Activated CD4-positive, alpha-beta T cell treated with anti-CD3 and anti-CD28 coated beads, Interleukin-10, Interleukin-2, amounts not matched to agents 100 ng/mL and 50 ng/mL, durations not matched to agents 16 hours and 8 hours (primary cell): ENCODE measurements at regions not wholly inside any gene's neighbourhood (a gene's known extent, or its start where the extent isn't known, plus 50 kb on each side); places are given as distances from the start of the nearest gene placed in this dataset.
A peak's percentile ranks its signal among the peaks of the same experiment; 100 is the strongest.

Source experiments
- DNase-seq: peaks from one replicate; pipeline ENCODE4 v3.0.0-alpha.2; 2020

GRCh38 chr3:14273901-14274611 lies 95.4 kb downstream of the LSM3 start:
- peak; percentile 18 for DNase-seq

GRCh38 chr3:14274612-14274936 lies 96.0 kb downstream of the LSM3 start:
- DNase-seq = no peak

DNA sequence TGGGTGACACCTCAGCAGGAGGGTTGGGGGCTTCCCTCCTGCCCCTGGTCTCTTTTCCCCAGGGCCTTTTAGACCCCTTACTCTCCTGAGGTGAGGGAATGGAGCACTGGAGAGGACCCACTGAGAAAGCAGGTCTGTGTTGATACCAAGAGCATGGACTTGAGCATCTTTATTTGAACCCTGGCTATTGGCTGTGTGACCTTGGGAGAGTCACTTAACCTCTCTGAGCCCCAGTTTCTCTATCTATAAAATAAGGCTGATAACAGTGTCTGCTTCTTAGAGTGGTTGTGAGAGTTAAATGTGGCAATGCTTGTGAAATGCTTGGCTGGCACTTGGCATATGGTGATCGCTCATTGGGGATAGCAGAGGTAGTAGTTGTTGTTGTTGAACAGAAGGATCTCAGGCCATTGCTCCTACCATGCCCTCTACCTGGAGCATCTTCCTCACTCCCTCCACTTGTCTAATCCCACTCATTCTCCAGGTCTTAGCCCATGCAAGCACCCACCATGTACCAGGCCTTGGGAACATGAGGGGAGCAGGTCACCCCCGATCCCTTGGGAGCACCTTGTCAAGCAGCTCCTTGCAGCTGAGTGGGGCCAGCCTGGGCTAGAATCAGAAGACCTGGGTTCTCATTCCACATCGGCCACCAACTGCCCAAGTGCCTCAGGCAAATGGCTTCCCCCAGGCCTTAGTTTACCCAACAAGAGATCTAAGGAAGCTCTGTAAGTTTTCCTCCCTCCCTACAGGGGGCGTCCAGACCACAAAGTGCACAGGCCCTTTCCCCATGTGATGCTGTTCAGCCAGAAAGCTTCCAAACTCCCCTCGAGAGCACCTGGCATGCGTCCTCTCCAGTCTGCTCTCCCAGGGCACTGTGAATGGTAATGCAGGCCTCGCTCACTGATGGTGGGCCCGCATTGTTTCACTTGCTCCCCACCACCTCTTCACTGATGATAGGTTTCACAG lies 96.7 kb downstream of the LSM3 start:
- DNase-seq = peak; percentile 13

DNA sequence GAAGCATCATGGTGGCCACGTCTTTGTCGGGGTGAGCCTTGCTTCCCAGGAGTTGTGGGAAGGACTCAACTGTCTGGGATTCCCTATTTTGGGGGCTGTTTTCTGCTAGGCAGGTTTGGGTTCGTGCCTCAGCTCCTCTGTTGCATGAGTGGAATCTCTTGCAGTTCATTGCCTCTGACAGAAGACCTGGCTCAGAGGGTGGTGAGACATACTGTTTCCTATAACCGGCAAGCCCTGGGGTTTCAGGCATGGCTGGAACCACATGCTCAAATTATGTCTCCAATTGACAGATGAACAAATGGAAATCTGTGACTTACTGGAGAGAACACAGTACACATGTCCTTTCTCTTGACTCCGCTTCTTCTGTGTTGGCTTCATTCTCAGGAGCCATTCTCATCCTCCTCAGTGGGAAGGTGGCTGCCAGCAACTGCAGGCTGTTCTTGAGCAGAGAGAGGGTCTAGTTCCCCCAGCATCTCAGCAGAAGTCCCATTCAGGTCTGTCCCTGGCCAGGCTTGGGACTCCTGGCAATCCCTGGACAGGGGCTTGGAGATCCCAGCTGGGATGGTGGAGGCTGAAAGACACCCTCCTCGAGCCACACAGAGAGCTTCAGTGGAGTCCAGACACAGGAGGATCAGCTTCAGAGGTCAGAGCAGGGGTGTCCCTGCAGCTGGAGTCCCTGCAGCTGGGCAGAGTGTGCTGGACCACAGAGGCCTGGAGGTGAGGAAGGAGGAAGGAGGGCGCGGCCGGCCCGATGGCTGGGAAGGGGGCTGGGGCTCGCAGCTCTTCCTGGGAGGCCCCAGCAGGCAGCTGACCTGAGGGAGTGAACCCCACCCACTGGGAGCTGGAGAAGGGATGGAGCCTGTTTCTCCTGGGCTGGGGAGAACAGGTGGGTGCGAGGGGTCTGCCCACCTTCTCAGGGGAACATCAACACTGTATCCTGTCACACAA lies 97.6 kb downstream of the LSM3 start:
- DNase-seq = no peak

DNA sequence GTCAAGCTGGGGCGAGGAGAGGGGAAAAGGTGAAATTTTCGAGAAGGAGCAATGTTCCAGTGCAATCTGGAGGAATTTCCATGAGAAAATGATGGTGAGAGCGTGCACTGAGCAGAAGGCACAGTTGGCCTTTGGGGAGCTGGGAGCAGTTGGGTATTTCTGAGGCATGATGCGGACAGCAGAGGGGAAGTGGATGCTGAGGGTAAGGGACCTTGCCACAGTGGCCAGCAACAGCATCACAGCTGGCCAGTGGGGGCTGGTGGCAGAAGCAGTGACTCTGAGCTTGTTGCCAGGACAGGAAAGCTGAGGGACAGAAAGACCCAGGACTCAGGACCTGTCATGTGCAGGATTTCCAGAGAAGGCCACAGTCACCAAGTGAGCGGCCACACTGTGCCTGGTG lies 98.9 kb downstream of the LSM3 start:
- no peak for DNase-seq

GRCh38 chr3:14278265-14278798 lies 99.7 kb downstream of the LSM3 start:
- no peak for DNase-seq

DNA sequence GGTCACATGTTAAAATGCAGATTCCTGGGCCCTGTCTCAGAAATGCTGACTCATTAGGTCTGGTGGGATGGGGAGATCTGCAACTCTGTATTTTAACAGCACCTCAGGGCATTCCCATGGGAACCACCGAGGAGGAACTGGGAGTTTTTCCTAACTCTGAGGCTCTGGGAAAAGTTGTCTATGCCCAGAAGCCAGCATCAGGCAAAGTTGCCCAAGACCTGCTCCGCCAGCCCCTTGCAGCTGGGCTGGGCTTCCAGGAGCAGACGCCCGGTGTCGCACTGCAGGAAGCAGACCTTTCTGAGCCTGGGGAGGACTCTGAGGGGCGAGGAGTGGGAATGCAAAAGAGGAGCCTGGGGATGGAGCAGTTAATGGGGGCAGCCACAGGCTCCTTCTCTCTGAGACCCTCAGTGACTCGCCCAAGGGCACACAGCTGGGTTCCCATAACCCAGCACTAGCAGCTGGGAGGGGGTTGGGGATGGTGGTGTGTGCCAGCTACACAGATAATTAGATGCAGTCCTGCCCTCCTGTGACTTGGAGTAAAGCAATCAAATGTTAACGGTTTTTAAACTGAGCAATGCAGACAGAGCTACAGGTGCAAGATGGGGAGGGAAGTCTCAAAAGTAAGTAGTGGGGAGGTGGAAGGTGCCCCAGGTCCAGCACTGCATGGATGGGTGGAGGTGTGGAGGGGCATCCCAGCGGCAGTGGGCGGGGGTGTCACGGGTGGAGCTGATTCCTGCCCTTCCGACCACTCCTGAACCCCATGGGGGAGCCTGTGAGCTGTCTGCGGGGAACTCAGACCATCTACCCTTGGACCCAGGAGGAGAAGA lies 100.4 kb downstream of the LSM3 start:
- no peak for DNase-seq

DNA sequence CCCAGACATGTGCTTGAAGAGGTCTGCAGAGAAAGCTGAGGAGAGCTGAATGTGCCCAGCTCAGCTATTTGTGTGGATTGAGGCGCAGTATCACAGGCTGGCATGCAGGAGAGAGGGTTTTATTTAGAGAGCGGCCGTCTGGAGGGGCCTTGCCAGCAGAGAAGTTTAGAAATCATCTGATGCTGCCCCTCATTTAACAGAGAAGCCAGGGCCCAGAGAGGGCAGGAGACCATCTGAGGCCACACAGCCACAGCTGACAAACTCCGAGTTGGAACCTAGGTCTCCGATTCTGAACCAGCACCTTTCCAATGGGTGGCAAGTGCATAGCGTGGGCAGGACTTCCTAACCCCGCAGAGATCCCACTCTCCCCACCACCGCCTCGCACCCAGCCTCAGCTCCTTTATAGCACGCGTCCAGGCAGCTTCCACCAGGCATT lies 101.0 kb downstream of the LSM3 start:
- DNase-seq = no peak

DNA sequence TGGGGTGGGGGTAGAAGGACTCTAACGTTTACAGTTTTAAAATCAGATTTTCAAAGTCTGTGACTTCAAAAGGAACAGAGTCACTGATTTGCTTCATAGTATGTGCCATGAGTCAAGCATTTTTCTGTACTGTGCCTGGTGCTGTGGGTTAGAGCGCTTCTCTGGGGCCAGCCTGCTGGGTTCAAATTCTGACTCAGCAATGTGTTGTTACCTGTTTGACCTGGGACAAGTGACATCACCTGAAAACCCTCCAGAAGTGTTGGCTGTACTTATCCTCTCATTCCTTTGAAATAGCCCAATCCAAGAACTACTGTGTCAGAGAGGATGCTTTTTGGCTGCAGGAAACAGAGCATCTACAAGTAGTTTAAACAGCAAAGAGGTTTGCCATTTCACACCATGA lies 101.7 kb downstream of the LSM3 start:
- DNase-seq = no peak

DNA sequence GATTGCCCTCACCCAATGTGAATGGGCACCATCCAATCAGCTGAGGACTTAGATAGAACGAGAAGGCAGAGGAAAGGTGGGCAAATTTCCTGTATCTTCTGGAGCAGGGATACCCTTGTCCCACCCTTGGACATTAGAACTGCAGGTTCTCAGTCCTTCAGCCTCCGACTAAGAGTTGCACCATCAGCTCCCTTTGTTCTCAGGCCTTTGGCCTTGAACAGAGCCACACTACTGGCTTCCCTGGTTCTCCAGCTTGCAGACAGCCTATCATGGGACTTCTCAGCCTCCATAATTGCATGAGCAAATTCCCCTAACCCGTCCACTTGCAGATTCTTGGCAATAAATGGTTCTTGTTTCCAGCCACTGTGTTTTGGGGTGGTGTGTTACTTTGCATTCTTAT lies 102.4 kb downstream of the LSM3 start:
- no peak for DNase-seq

DNA sequence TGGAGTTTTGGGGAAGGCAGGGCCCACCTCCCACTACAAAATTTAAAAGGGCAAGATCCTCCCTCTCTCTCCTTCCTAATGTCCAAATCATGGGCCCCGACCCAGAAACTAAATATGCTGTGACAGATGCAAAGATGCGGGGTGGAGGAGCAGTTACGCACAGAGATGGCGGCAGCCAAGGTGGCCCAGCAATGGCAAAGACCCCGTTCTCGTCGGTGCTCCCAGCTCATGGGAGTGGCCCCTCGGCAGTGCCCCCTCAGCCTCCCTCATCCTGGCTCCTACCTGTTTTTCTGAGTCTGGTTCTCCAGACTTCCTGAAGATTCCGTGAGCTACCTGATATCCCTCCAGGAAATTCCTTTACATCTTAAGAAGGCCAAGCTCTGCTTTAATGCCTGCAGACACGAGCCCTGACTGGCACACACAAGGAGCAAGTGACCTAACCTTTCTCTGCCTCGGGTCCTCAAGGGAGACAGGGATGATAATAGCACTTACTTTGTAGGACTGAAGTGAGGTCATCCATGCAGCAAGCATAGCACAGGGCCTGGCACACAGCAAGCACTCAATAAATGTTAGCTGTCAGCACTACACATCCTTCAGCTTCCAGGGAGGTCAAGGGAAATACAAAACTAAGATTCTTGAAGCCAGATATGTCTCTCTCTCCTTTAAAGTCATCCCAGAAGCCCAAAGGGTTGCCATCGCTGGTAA lies 103.5 kb downstream of the LSM3 start:
- no peak for DNase-seq

DNA sequence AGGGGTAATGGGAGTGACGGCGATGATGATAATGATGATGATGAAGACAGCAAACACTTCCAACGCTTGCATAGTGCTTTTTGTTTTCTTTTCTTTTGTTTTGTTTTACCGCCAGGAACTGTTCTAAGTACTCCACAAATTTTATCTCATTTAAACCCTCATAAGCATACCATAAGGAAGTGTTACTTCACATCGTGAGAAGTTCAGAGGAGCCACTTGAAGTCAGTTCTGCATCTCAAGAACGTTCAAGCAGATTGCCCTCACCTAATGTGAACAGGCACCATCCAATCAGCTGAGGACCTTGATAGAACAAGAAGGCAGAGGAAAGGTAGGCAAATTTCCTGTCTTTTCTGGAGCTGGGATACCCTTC lies 104.1 kb downstream of the LSM3 start:
- DNase-seq = no peak

GRCh38 chr3:14283092-14283812 lies 104.6 kb downstream of the LSM3 start:
- DNase-seq = no peak

DNA sequence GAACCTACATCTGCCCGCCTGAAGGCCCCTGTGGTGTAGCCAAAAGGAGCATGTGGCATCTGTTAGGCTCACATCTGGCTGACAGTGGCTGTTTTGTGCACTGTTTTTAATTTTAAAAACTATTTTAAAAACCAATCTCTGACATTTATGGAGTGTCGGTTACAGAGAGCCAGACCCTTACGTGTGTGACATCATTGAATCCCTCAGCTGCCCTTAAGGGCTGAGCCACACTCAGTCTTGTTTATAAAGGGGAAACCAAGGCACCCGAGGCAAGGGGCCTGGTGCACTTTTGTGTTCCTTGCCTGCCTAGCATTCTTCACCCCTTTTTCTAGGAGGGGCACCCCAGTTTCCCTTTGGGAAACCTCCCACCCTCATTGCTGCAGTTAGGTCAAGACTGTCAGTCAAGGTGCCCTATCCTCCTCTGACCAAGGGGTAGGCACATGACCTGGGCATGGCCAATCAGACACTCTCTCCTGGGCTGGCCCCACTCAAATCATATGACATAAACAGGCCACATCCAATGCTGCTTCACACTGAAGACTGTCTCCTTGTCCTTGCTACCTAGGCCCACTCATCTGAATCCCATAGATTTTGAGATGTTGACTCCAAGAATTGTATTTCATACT lies 105.3 kb downstream of the LSM3 start:
- no peak for DNase-seq

DNA sequence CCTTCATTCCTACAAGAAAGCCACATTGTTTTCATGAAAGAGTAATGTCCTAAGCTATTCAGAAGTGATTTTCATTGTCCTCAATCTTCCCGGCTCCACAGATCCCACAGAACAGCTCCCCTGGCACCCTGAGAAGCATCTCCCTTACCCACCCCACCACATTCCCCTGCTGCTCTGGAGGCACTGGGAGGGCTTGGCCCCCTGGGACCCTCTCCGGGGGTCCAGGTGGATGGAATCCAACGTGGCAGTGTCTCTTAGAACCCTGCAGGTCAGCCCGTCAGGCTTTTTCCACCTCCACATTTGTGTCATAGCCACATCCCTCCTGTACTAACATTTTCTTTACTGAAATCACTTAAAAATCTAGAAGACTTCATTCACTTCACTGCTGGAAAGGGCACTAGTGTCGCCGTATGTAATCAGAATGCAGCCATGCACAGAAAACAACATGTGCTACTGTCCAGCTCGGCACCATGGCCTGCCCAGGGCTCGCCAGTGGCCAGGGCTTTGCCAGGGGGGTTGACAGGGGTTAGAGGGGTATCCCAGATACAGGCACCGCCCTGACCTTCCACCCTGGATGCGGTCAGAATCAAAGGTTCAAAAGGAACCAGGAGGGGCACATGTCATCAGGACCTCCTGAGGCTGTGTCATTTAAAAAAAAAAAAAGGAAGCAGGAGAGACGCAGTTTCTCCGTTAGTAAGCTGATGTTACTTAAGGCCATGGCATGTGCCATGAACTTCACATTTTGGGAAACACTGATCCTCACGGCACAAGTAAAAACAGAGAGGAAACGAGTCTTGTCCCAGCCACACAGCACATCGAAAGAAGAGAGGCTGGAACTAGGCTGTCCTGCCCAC lies 106.3 kb downstream of the LSM3 start:
- no peak for DNase-seq

GRCh38 chr3:14285548-14285925 lies 106.9 kb downstream of the LSM3 start:
- no peak for DNase-seq

DNA sequence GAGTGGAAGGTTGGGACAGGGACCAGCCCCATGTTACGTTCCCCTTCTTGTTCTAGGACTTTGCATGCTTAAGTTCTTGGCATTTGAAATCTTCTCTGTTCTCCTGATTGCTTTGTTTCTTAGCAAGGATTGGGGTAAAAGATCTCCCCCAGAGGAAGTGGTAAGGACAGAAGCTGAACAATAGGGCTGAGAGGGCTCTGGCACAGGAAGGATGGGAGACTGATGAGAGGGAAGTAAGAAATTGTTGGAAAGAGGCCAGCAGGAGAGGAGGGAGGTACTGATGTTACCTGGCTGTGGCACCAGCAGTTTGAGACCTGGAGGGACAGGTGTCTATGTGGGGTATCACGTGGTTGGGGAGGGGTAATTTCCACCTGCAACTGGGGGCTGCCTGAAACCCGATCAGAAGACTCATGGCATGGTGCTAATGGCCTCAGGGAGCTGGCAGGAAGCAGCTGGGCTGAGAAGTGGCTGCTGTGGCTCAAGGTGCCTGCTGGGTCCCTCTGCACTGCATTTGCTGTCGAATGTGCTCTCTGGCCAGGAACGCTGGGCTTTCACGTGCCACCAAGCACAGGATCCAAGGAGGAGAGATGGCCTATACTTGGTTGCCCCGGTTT lies 108.4 kb downstream of the LSM3 start:
- no peak for DNase-seq

DNA sequence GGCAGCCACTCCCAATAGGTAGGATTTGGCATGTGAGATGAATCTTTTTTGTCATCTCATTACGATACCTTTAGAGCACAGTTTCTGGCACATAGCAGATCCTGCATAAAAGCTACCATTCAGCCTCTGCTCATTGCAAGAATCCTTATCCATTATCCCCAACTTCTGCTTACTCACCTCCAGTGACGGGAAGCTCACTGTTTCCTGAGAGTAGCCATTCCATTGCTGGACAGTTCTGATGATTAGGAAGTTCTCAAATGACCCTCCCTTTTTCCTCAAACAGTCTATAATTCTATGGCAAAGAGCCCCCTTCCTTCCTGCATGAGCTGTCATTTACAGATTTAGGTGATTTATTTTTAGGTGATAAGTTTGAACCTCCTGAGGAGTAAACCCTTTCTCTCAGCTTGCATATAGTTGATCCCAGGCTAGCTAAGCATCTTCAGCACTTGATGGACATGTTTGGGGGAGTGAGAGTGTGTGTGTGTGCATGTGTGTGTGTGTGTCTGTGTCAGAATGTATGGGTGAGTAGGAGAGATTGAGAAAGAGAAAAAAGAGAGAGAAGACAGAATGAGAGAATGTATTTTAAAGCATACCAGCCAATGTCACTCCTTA lies 109.7 kb downstream of the LSM3 start:
- no peak for DNase-seq
